GM12872 (cell line): ENCODE measurements at regions not wholly inside any gene's neighbourhood (a gene's known extent, or its start where the extent isn't known, plus 50 kb on each side); places are given as distances from the start of the nearest gene placed in this dataset.

Source experiments
- CTCF ChIP-seq: IDR thresholded peaks from 3 replicates; pipeline ENCODE4 v1.5.1; 2011; ENCODE audit warnings: low read depth, mild to moderate bottlenecking, low read length, moderate library complexity; ENCODE audit not compliant: insufficient read depth

- TF ChIP-seq CTCF: no peak
These were observed 305.1 kb downstream of the MAP2K6 start for GRCh38 chr17:69719474-69720048.

- no peak for TF ChIP-seq CTCF
These were observed 308.0 kb downstream of the MAP2K6 start for GRCh38 chr17:69722518-69722917.

GRCh38 chr17:69723316-69723715 lies 308.8 kb downstream of the MAP2K6 start:
- TF ChIP-seq CTCF: no peak

GRCh38 chr17:69723741-69724140 lies 309.2 kb downstream of the MAP2K6 start:
- no peak for TF ChIP-seq CTCF

GRCh38 chr17:69724238-69724637 lies 309.7 kb downstream of the MAP2K6 start:
- TF ChIP-seq CTCF: no peak

GRCh38 chr17:69725146-69725545 lies 310.6 kb downstream of the MAP2K6 start:
- no peak for TF ChIP-seq CTCF

- no peak for TF ChIP-seq CTCF
These were observed 314.3 kb downstream of the MAP2K6 start for GRCh38 chr17:69728816-69729215.
